NCI-H146 (cell line): ENCODE measurements at regions not wholly inside any gene's neighbourhood (a gene's known extent, or its start where the extent isn't known, plus 50 kb on each side); places are given as distances from the start of the nearest gene placed in this dataset.

Source experiments
- DNase-seq: peaks from one replicate; lab custom pipeline; 2025; lab: John Stamatoyannopoulos, UW

- DNase-seq: no peak
These were observed 407.0 kb downstream of the PTPRU start for GRCh38 chr1:29643281-29643680.

DNA sequence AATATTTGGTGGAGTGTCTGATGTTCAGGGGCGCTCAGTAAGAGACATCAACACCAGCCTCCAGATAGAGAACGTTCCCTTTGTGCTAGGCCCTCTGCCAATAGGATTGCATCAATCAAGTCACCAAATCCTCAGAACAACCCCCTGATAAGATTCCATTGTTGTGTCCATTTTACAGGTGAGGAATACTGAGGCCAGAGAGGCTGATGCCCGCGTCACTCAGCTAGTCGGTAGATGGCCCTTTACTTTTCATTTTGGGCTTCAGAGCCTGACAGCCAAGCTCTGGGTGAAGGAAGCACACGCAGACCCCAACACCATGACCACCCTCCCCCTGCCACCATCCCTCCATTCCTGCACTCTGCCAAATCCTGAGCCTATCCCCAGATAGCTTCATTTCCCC, 406.2 kb downstream of the PTPRU start:
- DNase-seq: no peak

GRCh38 chr1:29641921-29642320, 405.6 kb downstream of the PTPRU start:
- no peak for DNase-seq

- no peak for DNase-seq
These were observed 404.1 kb downstream of the PTPRU start for GRCh38 chr1:29640428-29640785.

GRCh38 chr1:29639741-29640427, 403.6 kb downstream of the PTPRU start:
- DNase-seq: no peak

DNA sequence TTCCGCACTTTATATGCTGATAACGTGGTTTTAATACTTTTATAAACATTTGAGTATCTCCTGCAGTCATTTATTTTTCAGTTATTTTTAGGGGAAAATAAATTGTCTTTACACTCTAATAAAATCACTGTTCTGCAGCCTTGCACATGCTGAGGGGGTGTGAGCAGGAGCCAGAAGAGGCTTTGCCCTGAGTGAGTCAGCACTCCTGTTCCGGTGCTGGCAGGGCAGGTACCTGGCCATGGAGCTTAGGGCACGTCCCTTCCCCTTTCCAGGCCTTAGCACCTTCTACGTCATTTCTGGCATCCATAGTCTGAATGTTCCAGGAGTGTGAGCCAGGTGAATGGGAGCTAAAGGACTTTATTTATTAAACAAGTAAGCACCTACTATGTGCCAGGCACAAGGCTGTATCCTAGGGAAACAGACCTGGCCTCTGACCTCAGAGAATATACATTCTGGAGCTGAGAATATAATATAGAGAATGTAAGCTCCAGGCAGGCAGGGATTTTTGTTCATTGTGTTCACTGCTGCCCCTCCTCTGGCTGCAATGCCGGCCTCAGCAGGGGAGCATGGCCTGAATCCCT, 402.9 kb downstream of the PTPRU start:
- no peak for DNase-seq

- no peak for DNase-seq
These were observed 402.0 kb downstream of the PTPRU start for GRCh38 chr1:29638281-29638680.

GRCh38 chr1:29636936-29637335, 400.6 kb downstream of the PTPRU start:
- DNase-seq: no peak

GRCh38 chr1:29635501-29636263, 399.4 kb downstream of the PTPRU start:
- DNase-seq: no peak

- DNase-seq: no peak
These were observed 398.5 kb downstream of the PTPRU start for GRCh38 chr1:29634746-29635335.

- DNase-seq: no peak
These were observed 398.0 kb downstream of the PTPRU start for GRCh38 chr1:29634324-29634723.

GRCh38 chr1:29633771-29634170, 397.4 kb downstream of the PTPRU start:
- DNase-seq: no peak

DNA sequence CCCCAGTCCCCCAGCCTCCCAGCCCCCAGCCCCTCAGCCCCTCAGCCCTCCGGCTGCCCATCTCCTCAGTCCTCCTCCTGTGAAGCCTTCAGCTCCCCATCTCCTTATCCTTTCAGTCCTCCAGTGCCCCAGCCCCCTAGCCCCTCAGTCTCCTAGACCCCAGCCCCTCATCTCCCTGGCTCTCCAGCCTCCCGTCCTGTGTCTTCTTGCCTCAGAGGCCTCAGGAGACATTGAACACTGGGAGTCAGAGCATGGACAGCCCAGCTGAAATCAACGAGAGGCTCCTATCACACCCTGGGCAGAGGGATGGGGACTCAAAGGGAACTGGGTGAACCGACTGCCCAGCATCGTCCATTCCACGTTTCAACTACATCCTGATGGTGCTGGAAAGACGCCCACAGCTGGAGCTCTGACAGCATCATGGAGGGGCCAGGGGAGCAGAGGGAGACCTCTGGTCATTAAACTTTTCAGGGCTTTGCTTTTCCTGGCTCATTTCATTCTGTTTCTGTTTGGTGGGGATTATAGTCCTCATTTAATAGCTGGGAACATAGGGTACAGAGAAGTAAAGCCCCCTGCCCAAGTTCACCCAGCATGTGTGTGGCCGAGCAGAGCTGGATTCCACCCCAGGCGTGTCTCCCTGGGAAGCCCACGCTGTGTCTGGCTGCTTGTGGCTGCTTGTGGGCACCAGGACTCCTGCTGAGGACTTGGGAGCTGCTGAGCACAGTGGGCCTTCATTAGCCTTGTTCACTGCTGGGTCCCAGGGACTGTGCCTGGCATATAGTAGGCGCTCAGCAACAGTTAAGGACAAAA, 396.7 kb downstream of the PTPRU start:
- no peak for DNase-seq

- no peak for DNase-seq
These were observed 395.8 kb downstream of the PTPRU start for GRCh38 chr1:29631836-29632805.

- no peak for DNase-seq
These were observed 395.0 kb downstream of the PTPRU start for GRCh38 chr1:29631361-29631760.

- DNase-seq: no peak
These were observed 394.4 kb downstream of the PTPRU start for GRCh38 chr1:29630756-29631155.

DNA sequence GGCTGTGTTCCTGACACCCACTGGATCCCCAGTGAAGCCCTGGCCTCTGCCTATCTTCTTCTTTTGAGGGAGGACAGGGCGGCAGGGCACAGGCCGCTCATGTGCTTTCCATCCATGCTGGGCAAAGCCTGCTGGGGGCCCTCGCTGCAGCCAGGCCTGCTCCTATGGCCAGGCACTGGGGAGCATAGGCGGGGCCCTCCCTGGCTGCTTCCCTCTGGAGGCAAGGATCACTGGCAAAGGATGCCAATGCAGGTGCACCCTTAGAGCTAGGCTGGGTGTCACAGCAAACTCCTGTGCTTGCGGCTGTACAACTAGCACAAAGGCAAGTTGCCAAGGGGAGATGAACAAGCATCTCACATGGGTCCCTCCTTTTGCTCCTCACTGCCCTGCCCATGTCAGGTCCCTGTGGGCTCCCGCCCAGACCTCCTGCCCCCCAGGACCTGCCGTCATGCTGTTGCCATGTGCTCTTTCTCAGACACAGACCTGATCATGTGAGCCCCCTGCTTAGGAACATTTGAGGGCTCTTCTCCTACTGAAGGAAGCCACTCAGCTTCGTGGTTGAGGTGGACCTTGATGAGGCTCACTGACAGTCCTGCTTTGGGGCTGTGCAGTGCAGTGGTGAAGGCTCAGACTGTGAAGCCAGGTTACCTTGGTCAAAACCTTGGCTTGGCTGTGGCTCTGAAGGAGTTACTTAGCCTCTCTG, 393.6 kb downstream of the PTPRU start:
- no peak for DNase-seq

- DNase-seq: no peak
These were observed 393.1 kb downstream of the PTPRU start for GRCh38 chr1:29629401-29629800.

GRCh38 chr1:29628190-29628589, 391.9 kb downstream of the PTPRU start:
- no peak for DNase-seq

DNA sequence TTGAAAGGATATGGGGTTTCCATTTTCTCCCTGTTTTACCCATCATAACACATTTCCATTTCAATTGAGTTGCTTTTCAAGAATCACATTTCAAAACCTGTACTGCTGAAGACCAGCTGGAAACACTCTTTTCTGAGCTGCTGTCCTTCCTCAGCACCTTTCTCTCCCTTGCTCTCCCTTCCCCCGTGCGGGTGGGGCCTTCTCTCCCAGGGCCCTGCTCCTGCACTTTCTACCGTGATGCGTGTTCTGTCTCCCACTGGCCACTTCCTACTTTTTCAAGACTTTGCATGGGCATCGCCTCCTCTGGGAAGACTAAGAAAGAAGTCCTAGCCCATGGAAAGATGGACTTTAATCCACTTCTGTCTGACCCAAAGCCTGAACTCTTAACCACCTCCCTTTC, 390.4 kb downstream of the PTPRU start:
- DNase-seq: no peak
